MM.1S (cell line): ENCODE measurements at regions not wholly inside any gene's neighbourhood (a gene's known extent, or its start where the extent isn't known, plus 50 kb on each side); places are given as distances from the start of the nearest gene placed in this dataset.
"Not testable (repeated sequence)": the region's sequence is repeated elsewhere in the genome, so short reads cannot be mapped to it uniquely, and the experiment has no call there.

Source experiments
- DNase-seq: peaks from one replicate; pipeline ENCODE4 v3.0.0-alpha.2; 2015
- H2AFZ ChIP-seq: fragments of 300-600 bp; sonication (generic); 2 replicates; pipeline ENCODE4 v1.6.0; 2016; ENCODE audit warnings: antibody characterized with exemption, low read length
- H3F3A ChIP-seq: fragments of 300-600 bp; sonication (generic); 2 replicates; pipeline ENCODE4 v1.6.1; 2016; ENCODE audit warnings: mild to moderate bottlenecking, antibody characterized with exemption, low read length, moderate library complexity, mixed read lengths; ENCODE audit not compliant: insufficient read depth
- H3K27ac ChIP-seq: fragments of 300-600 bp; sonication (generic); 2 replicates; pipeline ENCODE4 v1.5.1; 2016; ENCODE audit warnings: mild to moderate bottlenecking, low read length
- H3K27me3 ChIP-seq: fragments of 300-600 bp; sonication (generic); replicated peaks from 2 replicates; pipeline ENCODE4 v1.6.0; 2016; ENCODE audit warnings: low read length; ENCODE audit not compliant: insufficient read depth
- H3K36me3 ChIP-seq: fragments of 300-600 bp; sonication (generic); replicated peaks from 2 replicates; pipeline ENCODE4 v1.6.1; 2016; ENCODE audit warnings: mild to moderate bottlenecking, low read length, mixed read lengths; ENCODE audit not compliant: insufficient read depth
- H3K4me1 ChIP-seq: fragments of 300-600 bp; sonication (generic); 2 replicates; pipeline ENCODE4 v1.6.1; 2016; ENCODE audit warnings: low read length, mixed read lengths
- H3K4me2 ChIP-seq: fragments of 300-600 bp; sonication (generic); 2 replicates; pipeline ENCODE4 v1.6.0; 2016; ENCODE audit warnings: low read depth, low read length
- H3K4me3 ChIP-seq: fragments of 300-600 bp; sonication (generic); 2 replicates; pipeline ENCODE4 v1.5.1; 2016; ENCODE audit warnings: low read length, mixed read lengths
- H3K79me2 ChIP-seq: fragments of 300-600 bp; sonication (generic); 2 replicates; pipeline ENCODE4 v1.6.1; 2016; ENCODE audit warnings: mixed run types, low read length, mixed read lengths
- H3K9ac ChIP-seq: fragments of 300-600 bp; sonication (generic); 2 replicates; pipeline ENCODE4 v1.6.1; 2016; ENCODE audit warnings: low read length, mixed read lengths
- H3K9me2 ChIP-seq: fragments of 300-600 bp; sonication (generic); replicated peaks from 2 replicates; pipeline ENCODE4 v1.6.1; 2016; ENCODE audit warnings: mild to moderate bottlenecking, low read length, mixed read lengths; ENCODE audit not compliant: insufficient read depth
- H3K9me3 ChIP-seq: fragments of 300-600 bp; sonication (generic); replicated peaks from 2 replicates; pipeline ENCODE4 v1.6.1; 2016; ENCODE audit warnings: mild to moderate bottlenecking, low read length, mixed read lengths; ENCODE audit not compliant: insufficient read depth
- H4K20me1 ChIP-seq: fragments of 300-600 bp; sonication (generic); 2 replicates; pipeline ENCODE4 v1.6.1; 2016; ENCODE audit warnings: mild to moderate bottlenecking, low read length, moderate library complexity, mixed read lengths; ENCODE audit not compliant: insufficient read depth
- CTCF ChIP-seq: fragments of 300-600 bp; sonication (generic); IDR thresholded peaks from 2 replicates; pipeline ENCODE4 v1.5.1; 2016; ENCODE audit warnings: antibody characterized with exemption, low read length, mixed read lengths
- EZH2phosphoT487 ChIP-seq: fragments of 300-600 bp; sonication (generic); IDR thresholded peaks from 2 replicates; pipeline ENCODE4 v1.6.1; 2018; ENCODE audit warnings: antibody characterized with exemption, low read length

GRCh38 chr6:58113960-58114359, 796.5 kb downstream of the PRIM2 start:
- DNase-seq: no peak
- TF ChIP-seq CTCF (no peak), EZH2phosphoT487 (no peak)
- H3K79me2 ChIP-seq: no peaks in the 10 kb centered on the region
- H3K4me2 ChIP-seq: no peak overlapping the region
- no peaks in the 10 kb centered on the region for H3K27me3 ChIP-seq
- no peaks in the 10 kb centered on the region for H3K4me1 ChIP-seq
- no peak overlapping the region for H3K4me3 ChIP-seq
- no peaks in the 10 kb centered on the region for H3K9me2 ChIP-seq
- H4K20me1 ChIP-seq: no peaks in the 10 kb centered on the region
- H2AFZ ChIP-seq: no peak overlapping the region
- no peak overlapping the region for H3K9ac ChIP-seq
- H3K9me3 ChIP-seq: no peaks in the 10 kb centered on the region
- H3K27ac ChIP-seq: no peak overlapping the region
- H3F3A ChIP-seq: no peaks in the 10 kb centered on the region
- H3K36me3 ChIP-seq: no peaks in the 10 kb centered on the region

- H3F3A ChIP-seq, DNase-seq, H3K27ac ChIP-seq, H3K4me2 ChIP-seq, H3K4me1 ChIP-seq, H3K36me3 ChIP-seq, H2AFZ ChIP-seq, H3K9me2 ChIP-seq, H4K20me1 ChIP-seq, H3K79me2 ChIP-seq, H3K27me3 ChIP-seq, H3K4me3 ChIP-seq, H3K9ac ChIP-seq, H3K9me3 ChIP-seq: not testable (repeated sequence)
Measured at GRCh38 chr6:58117162-58117561, 799.7 kb downstream of the PRIM2 start.

- not testable (repeated sequence) for H3K9ac ChIP-seq, H3F3A ChIP-seq, H3K9me3 ChIP-seq, H4K20me1 ChIP-seq, H3K4me3 ChIP-seq, H3K27ac ChIP-seq, H3K36me3 ChIP-seq, H3K9me2 ChIP-seq, H3K79me2 ChIP-seq, H3K4me2 ChIP-seq, H3K4me1 ChIP-seq, H3K27me3 ChIP-seq, DNase-seq, H2AFZ ChIP-seq
Measured at GRCh38 chr6:58121616-58122015, 804.2 kb downstream of the PRIM2 start.

GRCh38 chr6:58123770-58124169, 806.3 kb downstream of the PRIM2 start:
- DNase-seq, H3K9me3 ChIP-seq, H3K36me3 ChIP-seq, H3F3A ChIP-seq, H3K79me2 ChIP-seq, H3K4me3 ChIP-seq, H4K20me1 ChIP-seq, H3K27me3 ChIP-seq, H3K27ac ChIP-seq, H3K4me2 ChIP-seq, H3K9ac ChIP-seq, H3K4me1 ChIP-seq, H3K9me2 ChIP-seq, H2AFZ ChIP-seq: not testable (repeated sequence)

GRCh38 chr6:58128549-58128948, 811.1 kb downstream of the PRIM2 start:
- not testable (repeated sequence) for H3K4me3 ChIP-seq, H3K27ac ChIP-seq, H3F3A ChIP-seq, H3K9me3 ChIP-seq, H2AFZ ChIP-seq, H3K9me2 ChIP-seq, H3K4me2 ChIP-seq, H3K36me3 ChIP-seq, H3K79me2 ChIP-seq, H3K27me3 ChIP-seq, DNase-seq, H4K20me1 ChIP-seq, H3K9ac ChIP-seq, H3K4me1 ChIP-seq

DNA sequence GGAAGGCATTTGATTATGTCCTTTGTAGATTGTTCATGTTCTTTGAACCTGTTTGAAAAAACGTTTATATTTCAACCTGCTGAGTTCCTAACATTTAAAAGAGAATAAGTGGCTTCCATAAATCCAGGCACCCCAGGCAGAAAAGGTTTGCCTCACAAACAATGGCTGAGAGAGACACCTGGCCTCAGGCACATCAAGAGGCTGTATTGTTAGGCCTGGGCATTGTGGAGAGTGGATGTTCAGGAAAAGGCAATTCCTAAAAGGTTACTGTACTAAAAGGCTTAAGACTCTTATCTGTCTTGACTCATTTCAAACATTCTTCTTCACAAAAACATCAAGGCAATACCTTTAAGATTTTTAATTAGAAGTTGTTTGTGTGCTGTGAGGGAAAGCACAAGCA, 811.7 kb downstream of the PRIM2 start:
- H3K9me2 ChIP-seq, H3F3A ChIP-seq, H3K79me2 ChIP-seq, H2AFZ ChIP-seq, H3K27ac ChIP-seq, H3K9ac ChIP-seq, DNase-seq, H4K20me1 ChIP-seq, H3K4me2 ChIP-seq, H3K4me3 ChIP-seq, H3K27me3 ChIP-seq, H3K36me3 ChIP-seq, H3K9me3 ChIP-seq, H3K4me1 ChIP-seq: not testable (repeated sequence)

DNA sequence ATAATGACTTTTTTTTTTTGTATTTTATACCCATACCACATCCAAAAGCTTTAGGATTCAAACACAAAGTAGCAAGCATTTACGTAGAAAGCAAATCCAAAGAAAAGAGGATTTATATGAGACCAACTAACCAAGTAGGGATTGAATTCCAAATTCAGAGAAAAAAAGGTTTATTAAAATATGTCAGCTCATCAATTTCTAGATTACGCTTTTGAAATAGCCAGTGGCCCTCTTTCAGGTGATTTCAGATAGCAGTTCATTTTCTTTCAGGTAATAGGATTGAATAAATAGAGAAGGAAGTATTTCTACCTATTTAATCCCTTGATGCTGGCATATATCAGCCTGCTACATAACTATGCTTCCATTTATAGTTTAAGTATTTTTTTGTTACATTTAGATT, 822.3 kb downstream of the PRIM2 start:
- H3K9me3 ChIP-seq, DNase-seq, H3K9ac ChIP-seq, H3K27ac ChIP-seq, H3K9me2 ChIP-seq, H3F3A ChIP-seq, H3K36me3 ChIP-seq, H3K4me3 ChIP-seq, H3K4me1 ChIP-seq, H3K79me2 ChIP-seq, H4K20me1 ChIP-seq, H3K27me3 ChIP-seq, H2AFZ ChIP-seq, H3K4me2 ChIP-seq: not testable (repeated sequence)

GRCh38 chr6:58171025-58171424, 853.6 kb downstream of the PRIM2 start:
- not testable (repeated sequence) for H3K27me3 ChIP-seq, H3K79me2 ChIP-seq, H4K20me1 ChIP-seq, H3K9me2 ChIP-seq, H3K4me1 ChIP-seq, H2AFZ ChIP-seq, H3F3A ChIP-seq, H3K36me3 ChIP-seq, H3K9ac ChIP-seq, H3K4me2 ChIP-seq, H3K4me3 ChIP-seq, DNase-seq, H3K9me3 ChIP-seq, H3K27ac ChIP-seq
